Caco-2 (cell line): ENCODE measurements at regions not wholly inside any gene's neighbourhood (a gene's known extent, or its start where the extent isn't known, plus 50 kb on each side); places are given as distances from the start of the nearest gene placed in this dataset.

Experiments used
- BruUV-seq: library from RNA; stranded (reverse); fragments of 400-500 nt; replicated peaks from 2 replicates; lab custom pipeline; 2021; lab: Mats Ljungman, UMichigan
- CTCF ChIA-PET: fragments of 300-600 bp; sonication (Branson Sonifier 250); formaldehyde crosslinking; loops from one replicate; lab custom pipeline; 2022; ENCODE audit warnings: antibody characterized with exemption; lab: Charles Lee
- POLR2A ChIA-PET: fragments of 300-600 bp; sonication (Branson Sonifier 250); formaldehyde crosslinking; loops from one replicate; lab custom pipeline; 2022; ENCODE audit warnings: antibody characterized with exemption; lab: Charles Lee
- DNase-seq, 2 experiments: peaks; one replicate each; pipeline versions ENCODE4 v3.0.0 to v3.0.0-alpha.2; 2020 to 2022
- H3K27me3 ChIP-seq: replicated peaks from 2 replicates; pipeline ENCODE4 v1.6.0; 2011; ENCODE audit warnings: low read length; ENCODE audit not compliant: control insufficient read depth, insufficient read depth
- H3K36me3 ChIP-seq: 2 replicates; pipeline ENCODE4 v1.5.1; 2011; ENCODE audit warnings: low read length; ENCODE audit not compliant: control insufficient read depth, insufficient read depth
- H3K4me1 ChIP-seq: fragments of 250-450 bp; sonication (Bioruptor Pico); 2 replicates; pipeline ENCODE4 v1.5.1; 2020; ENCODE audit warnings: mild to moderate bottlenecking
- H3K4me3 ChIP-seq: 2 replicates; pipeline ENCODE4 v1.5.1; 2011; ENCODE audit warnings: low read depth, mild to moderate bottlenecking, control low read depth, low read length
- H3K9me3 ChIP-seq: fragments of 250-450 bp; sonication (Bioruptor Pico); 2 replicates; pipeline ENCODE4 v1.5.1; 2020; ENCODE audit warnings: mild to moderate bottlenecking, moderate library complexity
- H3K27ac Mint-ChIP-seq: one replicate; pipeline ENCODE4 v1.8.0; 2022; ENCODE audit warnings: mixed read lengths; ENCODE audit not compliant: unreplicated experiment
- H3K27me3 Mint-ChIP-seq: one replicate; pipeline ENCODE4 v1.8.0; 2022; ENCODE audit warnings: mixed read lengths; ENCODE audit not compliant: insufficient read depth, unreplicated experiment
- H3K36me3 Mint-ChIP-seq: one replicate; pipeline ENCODE4 v1.8.0; 2022; ENCODE audit warnings: mild to moderate bottlenecking, mixed read lengths; ENCODE audit not compliant: insufficient read depth, unreplicated experiment
- H3K4me1 Mint-ChIP-seq: one replicate; pipeline ENCODE4 v1.8.0; 2022; ENCODE audit warnings: low read depth, mixed read lengths; ENCODE audit not compliant: unreplicated experiment
- H3K4me3 Mint-ChIP-seq: one replicate; pipeline ENCODE4 v1.8.0; 2022; ENCODE audit warnings: mild to moderate bottlenecking, moderate library complexity, mixed read lengths; ENCODE audit not compliant: unreplicated experiment
- H3K9me3 Mint-ChIP-seq: one replicate; pipeline ENCODE4 v1.8.0; 2022; ENCODE audit warnings: mixed read lengths; ENCODE audit not compliant: unreplicated experiment
- intact Hi-C: fragments of 100-400 bp; cut with micrococcal nuclease; formaldehyde crosslinking; loops from one replicate; pipeline ENCODE4 v1.10.0; 2022; ENCODE audit not compliant: unreplicated experiment
- TF ChIP-seq, protein P1 (sequence below), 2 experiments: fragments of 200-600 bp in 1 of 2; IDR thresholded peaks; 1 replicate in 1 of 2; 2 replicates in 1 of 2; pipeline versions ENCODE4 v1.5.1 to v1.8.0; 2011 to 2022; ENCODE audit warnings: antibody characterized with exemption in 1 of 2, control low read depth in 1 of 2, inconsistent platforms in 1 of 2, low read depth in 1 of 2, low read length in 1 of 2, mild to moderate bottlenecking in 1 of 2, moderate library complexity in 1 of 2; ENCODE audit not compliant: insufficient read depth in 1 of 2, severe bottlenecking in 1 of 2, unreplicated experiment in 1 of 2

GRCh38 chr10:7484456-7485243, 73.8 kb upstream of the SFMBT2 start:
- H3K4me3 Mint-ChIP-seq = no peak overlapping the region
- peaks cover 24% of the 10 kb centered on the region for H3K27me3 Mint-ChIP-seq
- no peaks in the 10 kb centered on the region for H3K9me3 Mint-ChIP-seq
- no TSS peak for BruUV-seq
- ChIA-PET CTCF (no interaction called here), POLR2A (no interaction called here)
- no peaks in the 10 kb centered on the region for H3K36me3 Mint-ChIP-seq
- Histone ChIP-seq H3K9me3 (no peaks in the 10 kb centered on the region), H3K4me1 (no peaks in the 10 kb centered on the region), H3K27me3 (peaks cover 2% of the 10 kb centered on the region; the same call in 1 of the 2 replicates), H3K4me3 (no peak overlapping the region), H3K36me3 (no peaks in the 10 kb centered on the region)
- intact Hi-C loops = no loop called here
- H3K27ac Mint-ChIP-seq = no peak overlapping the region
- DNase-seq = no peak
- TF ChIP-seq, protein P1, sequence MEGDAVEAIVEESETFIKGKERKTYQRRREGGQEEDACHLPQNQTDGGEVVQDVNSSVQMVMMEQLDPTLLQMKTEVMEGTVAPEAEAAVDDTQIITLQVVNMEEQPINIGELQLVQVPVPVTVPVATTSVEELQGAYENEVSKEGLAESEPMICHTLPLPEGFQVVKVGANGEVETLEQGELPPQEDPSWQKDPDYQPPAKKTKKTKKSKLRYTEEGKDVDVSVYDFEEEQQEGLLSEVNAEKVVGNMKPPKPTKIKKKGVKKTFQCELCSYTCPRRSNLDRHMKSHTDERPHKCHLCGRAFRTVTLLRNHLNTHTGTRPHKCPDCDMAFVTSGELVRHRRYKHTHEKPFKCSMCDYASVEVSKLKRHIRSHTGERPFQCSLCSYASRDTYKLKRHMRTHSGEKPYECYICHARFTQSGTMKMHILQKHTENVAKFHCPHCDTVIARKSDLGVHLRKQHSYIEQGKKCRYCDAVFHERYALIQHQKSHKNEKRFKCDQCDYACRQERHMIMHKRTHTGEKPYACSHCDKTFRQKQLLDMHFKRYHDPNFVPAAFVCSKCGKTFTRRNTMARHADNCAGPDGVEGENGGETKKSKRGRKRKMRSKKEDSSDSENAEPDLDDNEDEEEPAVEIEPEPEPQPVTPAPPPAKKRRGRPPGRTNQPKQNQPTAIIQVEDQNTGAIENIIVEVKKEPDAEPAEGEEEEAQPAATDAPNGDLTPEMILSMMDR (IDR thresholded peaks at IDR 0.05; ENCODE audit: insufficient read depth in 1 of 2, low read depth in 1 of 2, low read length in 1 of 2, severe bottlenecking in 1 of 2, unreplicated experiment in 1 of 2) = no peak
- no peaks in the 10 kb centered on the region for H3K4me1 Mint-ChIP-seq

- H3K4me3 Mint-ChIP-seq = no peak overlapping the region
- no peak overlapping the region for H3K4me3 ChIP-seq
- H3K36me3 Mint-ChIP-seq = no peaks in the 10 kb centered on the region
- H3K27me3 Mint-ChIP-seq = peaks cover 26% of the 10 kb centered on the region
- no peaks in the 10 kb centered on the region for H3K9me3 ChIP-seq
- DNase-seq = no peak
- no peaks in the 10 kb centered on the region for H3K36me3 ChIP-seq
- BruUV-seq = no TSS peak
- H3K9me3 Mint-ChIP-seq = no peaks in the 10 kb centered on the region
- intact Hi-C loops = no loop called here
- POLR2A ChIA-PET = no interaction called here
- H3K27ac Mint-ChIP-seq = no peak overlapping the region
- no peaks in the 10 kb centered on the region; the same call in 1 of the 2 replicates for H3K27me3 ChIP-seq
- TF ChIP-seq, protein P1 (IDR thresholded peaks at IDR 0.05; ENCODE audit: insufficient read depth in 1 of 2, low read depth in 1 of 2, low read length in 1 of 2, severe bottlenecking in 1 of 2, unreplicated experiment in 1 of 2) = no peak
- CTCF ChIA-PET = no interaction called here
- H3K4me1 ChIP-seq = no peaks in the 10 kb centered on the region
- no peaks in the 10 kb centered on the region for H3K4me1 Mint-ChIP-seq
These were observed 73.0 kb upstream of the SFMBT2 start for GRCh38 chr10:7483848-7484247.

DNA sequence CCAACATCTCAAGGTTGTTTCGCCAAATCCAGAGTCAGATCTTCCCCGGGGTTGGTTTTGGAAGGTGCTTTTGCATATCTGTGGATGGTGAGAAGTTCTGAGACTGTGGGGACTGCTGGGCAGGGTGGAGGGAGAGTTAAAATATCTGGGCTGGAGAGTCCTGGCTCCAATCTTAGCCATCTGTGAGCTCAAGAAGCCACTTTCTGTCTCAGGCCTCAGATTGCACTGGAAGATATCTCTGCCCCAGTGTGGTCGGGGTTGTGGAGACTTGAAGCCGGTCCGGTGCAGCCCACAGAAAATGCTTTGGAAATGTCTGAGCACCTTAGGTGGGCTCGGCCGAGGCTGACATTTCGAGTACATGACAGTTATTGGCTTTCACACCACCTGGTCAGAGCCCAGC, 72.2 kb upstream of the SFMBT2 start:
- no peak overlapping the region for H3K4me3 Mint-ChIP-seq
- no peaks in the 10 kb centered on the region for H3K9me3 Mint-ChIP-seq
- no peaks in the 10 kb centered on the region for H3K4me1 ChIP-seq
- TF ChIP-seq, protein P1 (IDR thresholded peaks at IDR 0.05; ENCODE audit: insufficient read depth in 1 of 2, low read depth in 1 of 2, low read length in 1 of 2, severe bottlenecking in 1 of 2, unreplicated experiment in 1 of 2) = no peak
- ChIA-PET CTCF (no interaction called here), POLR2A (no interaction called here)
- no peaks in the 10 kb centered on the region for H3K4me1 Mint-ChIP-seq
- intact Hi-C loops = no loop called here
- H3K27ac Mint-ChIP-seq = no peak overlapping the region
- no peaks in the 10 kb centered on the region for H3K9me3 ChIP-seq
- H3K36me3 Mint-ChIP-seq = no peaks in the 10 kb centered on the region
- H3K36me3 ChIP-seq = no peaks in the 10 kb centered on the region
- H3K4me3 ChIP-seq = no peak overlapping the region
- no peak for DNase-seq
- no TSS peak for BruUV-seq
- no peaks in the 10 kb centered on the region; the same call in 1 of the 2 replicates for H3K27me3 ChIP-seq
- peaks cover 29% of the 10 kb centered on the region for H3K27me3 Mint-ChIP-seq
